IMR-90 (cell line): ENCODE measurements at regions not wholly inside any gene's neighbourhood (a gene's known extent, or its start where the extent isn't known, plus 50 kb on each side); places are given as distances from the start of the nearest gene placed in this dataset.
"Not testable (repeated sequence)": the region's sequence is repeated elsewhere in the genome, so short reads cannot be mapped to it uniquely, and the experiment has no call there.

Experiments
- ATAC-seq: fragments of 200-7000 bp; cut with Tn5 transposase; 2 replicates; pipeline ENCODE4 v1.9.1; 2020; ENCODE audit warnings: low read depth, mild to moderate bottlenecking, moderate library complexity
- BruUV-seq: library from RNA; stranded (reverse); fragments of 400-500 nt; replicated peaks from 2 replicates; lab custom pipeline; 2021; lab: Mats Ljungman, UMichigan
- CTCF ChIA-PET: fragments of 300-600 bp; formaldehyde crosslinking; extraction: SDS; loops from one replicate; lab custom pipeline; 2021; ENCODE audit warnings: antibody characterized with exemption; lab: Yijun Ruan, JAX
- POLR2A ChIA-PET: fragments of 300-600 bp; sonication (Branson Sonifier 250); formaldehyde crosslinking; loops from one replicate; lab custom pipeline; 2022; ENCODE audit warnings: antibody characterized with exemption; ENCODE audit not compliant: unreplicated experiment; lab: Charles Lee
- DNase-seq: peaks from one replicate; pipeline ENCODE4 v3.0.0; 2013
- H2AFZ ChIP-seq: replicated peaks from 2 replicates; pipeline ENCODE3; 2013; ENCODE audit warnings: low read length, mild to moderate bottlenecking; ENCODE audit not compliant: poor library complexity
- H2AK5ac ChIP-seq: 2 replicates; pipeline ENCODE4 v1.6.1; 2013; ENCODE audit warnings: low read depth, low read length, inconsistent platforms
- H2AK9ac ChIP-seq: replicated peaks from 2 replicates; pipeline ENCODE3; 2013; ENCODE audit warnings: mild to moderate bottlenecking, low read depth, low read length, moderate library complexity; ENCODE audit not compliant: poor library complexity
- H2BK120ac ChIP-seq: 2 replicates; pipeline ENCODE4 v1.6.1; 2013; ENCODE audit warnings: low read depth, low read length, inconsistent platforms
- H2BK15ac ChIP-seq: 3 replicates; pipeline ENCODE4 v1.6.1; 2013; ENCODE audit warnings: low read depth, low read length, inconsistent platforms
- H2BK20ac ChIP-seq: 2 replicates; pipeline ENCODE4 v1.6.1; 2013; ENCODE audit warnings: low read depth, mild to moderate bottlenecking, inconsistent platforms, low read length, moderate library complexity
- H2BK5ac ChIP-seq: 2 replicates; pipeline ENCODE4 v1.6.1; 2013; ENCODE audit warnings: mild to moderate bottlenecking, low read depth, low read length, inconsistent platforms; ENCODE audit not compliant: poor library complexity, severe bottlenecking
- H3K14ac ChIP-seq: replicated peaks from 2 replicates; pipeline ENCODE4 v1.6.1; 2013; ENCODE audit warnings: low read depth, low read length, inconsistent platforms
- H3K18ac ChIP-seq: 2 replicates; pipeline ENCODE4 v1.6.1; 2013; ENCODE audit warnings: low read depth, low read length, control low read depth
- H3K23ac ChIP-seq: 2 replicates; pipeline ENCODE4 v1.6.1; 2013; ENCODE audit warnings: low read depth, low read length, inconsistent platforms
- H3K27ac ChIP-seq: 2 replicates; pipeline ENCODE4 v1.5.1; 2013; ENCODE audit warnings: mild to moderate bottlenecking, control low read depth, low read length; ENCODE audit not compliant: insufficient read depth
- H3K27me3 ChIP-seq: 2 replicates; pipeline ENCODE4 v1.6.1; 2013; ENCODE audit warnings: low read length; ENCODE audit not compliant: control insufficient read depth, insufficient read depth
- H3K36me3 ChIP-seq: 2 replicates; pipeline ENCODE4 v1.6.1; 2013; ENCODE audit warnings: low read length, mixed read lengths; ENCODE audit not compliant: control insufficient read depth, insufficient read depth
- H3K4ac ChIP-seq: 2 replicates; pipeline ENCODE4 v1.6.1; 2013; ENCODE audit warnings: low read depth, low read length, inconsistent platforms
- H3K4me1 ChIP-seq: 2 replicates; pipeline ENCODE4 v1.6.1; 2013; ENCODE audit warnings: low read length, mixed read lengths; ENCODE audit not compliant: control insufficient read depth, insufficient read depth
- H3K4me2 ChIP-seq: 2 replicates; pipeline ENCODE4 v1.6.1; 2013; ENCODE audit warnings: low read depth, mild to moderate bottlenecking, control low read depth, low read length, moderate library complexity
- H3K4me3 ChIP-seq: 2 replicates; pipeline ENCODE4 v1.5.1; 2013; ENCODE audit warnings: low read depth, mild to moderate bottlenecking, control low read depth, low read length, moderate library complexity; ENCODE audit not compliant: insufficient read depth
- H3K56ac ChIP-seq: 2 replicates; pipeline ENCODE4 v1.6.1; 2013; ENCODE audit warnings: low read length, inconsistent platforms; ENCODE audit not compliant: insufficient read depth; ENCODE audit errors: extremely low read depth
- H3K79me1 ChIP-seq, 2 experiments: 2 replicates each; pipeline ENCODE4 v1.6.1; 2013; ENCODE audit warnings: low read length in 2 of 2, inconsistent platforms in 1 of 2, low read depth in 1 of 2
- H3K9ac ChIP-seq: 2 replicates; pipeline ENCODE4 v1.6.1; 2013; ENCODE audit warnings: low read depth, low read length, control low read depth
- H3K9me1 ChIP-seq: 2 replicates; pipeline ENCODE4 v1.6.1; 2013; ENCODE audit warnings: low read length, inconsistent platforms; ENCODE audit not compliant: insufficient read depth
- H3K9me3 ChIP-seq: 2 replicates; pipeline ENCODE4 v1.6.1; 2013; ENCODE audit warnings: low read length; ENCODE audit not compliant: control insufficient read depth, insufficient read depth
- H4K20me1 ChIP-seq: 2 replicates; pipeline ENCODE4 v1.6.1; 2013; ENCODE audit warnings: low read length, inconsistent platforms; ENCODE audit not compliant: insufficient read depth
- H4K5ac ChIP-seq: 2 replicates; pipeline ENCODE4 v1.6.1; 2013; ENCODE audit warnings: mild to moderate bottlenecking, low read depth, low read length, control low read depth
- H4K8ac ChIP-seq, 2 experiments: 2 replicates each; pipeline ENCODE4 v1.6.1; 2013; ENCODE audit warnings: low read depth in 2 of 2, low read length in 2 of 2, control low read depth in 1 of 2, inconsistent platforms in 1 of 2
- H4K91ac ChIP-seq: 2 replicates; pipeline ENCODE4 v1.6.1; 2013; ENCODE audit warnings: low read depth, low read length, inconsistent platforms; ENCODE audit not compliant: insufficient read depth
- WGBS, 2 experiments: methylation state at CpG; one replicate each; pipeline versions ENCODE4 v1.1.5 to v1.1.7; 2013; ENCODE audit warnings: missing lambda C conversion rate in 2 of 2; ENCODE audit not compliant: insufficient read length in 1 of 2; ENCODE audit errors: extremely low coverage in 2 of 2; 5-methylcytosine and 5-hydroxymethylcytosine counted together
- dilution Hi-C: fragments of 300-500 bp; cut with HindIII; formaldehyde crosslinking; loops from one replicate; pipeline ENCODE4 v1.14.3; 2018; ENCODE audit warnings: low sequenced_read_pairs; ENCODE audit not compliant: unreplicated experiment
- in situ Hi-C: fragments of 300-500 bp; cut with MboI; formaldehyde crosslinking; loops from 3 replicates; pipeline ENCODE4 v1.14.3; 2019; ENCODE audit warnings: low sequenced_read_pairs, inconsistent platforms, mixed read lengths
- intact Hi-C: fragments of 100-400 bp; cut with micrococcal nuclease; formaldehyde crosslinking; loops from 2 replicates; pipeline ENCODE4 v1.10.0; 2022

DNA sequence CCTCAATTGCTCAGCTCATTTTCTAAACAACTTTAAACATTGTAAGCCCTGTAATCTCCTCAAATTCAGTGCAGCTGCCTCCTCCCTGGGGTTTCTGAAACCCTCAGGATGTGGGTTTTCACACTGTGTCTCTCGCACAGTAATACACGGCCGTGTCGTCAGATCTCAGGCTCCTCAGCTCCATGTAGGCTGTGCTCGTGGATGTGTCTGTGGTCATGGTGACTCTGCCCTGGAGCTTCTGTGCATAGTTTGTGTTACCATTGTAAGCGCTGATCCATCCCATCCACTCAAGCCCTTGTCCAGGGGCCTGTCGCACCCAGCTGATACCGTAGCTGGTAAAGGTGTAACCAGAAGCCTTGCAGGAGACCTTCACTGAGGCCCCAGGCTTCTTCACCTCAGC is 658.4 kb downstream of the TMEM121 start:
- not testable (repeated sequence) for ATAC-seq, H3K9ac ChIP-seq

GRCh38 chr14:106185174-106185836 is 658.9 kb downstream of the TMEM121 start:
- H3K9ac ChIP-seq, H2BK5ac ChIP-seq, H4K91ac ChIP-seq, H2AK9ac ChIP-seq, H3K36me3 ChIP-seq, H4K20me1 ChIP-seq, H3K79me1 ChIP-seq, H3K4ac ChIP-seq, H3K56ac ChIP-seq, H2BK15ac ChIP-seq, ATAC-seq, H3K23ac ChIP-seq, H3K18ac ChIP-seq, in situ Hi-C loops, intact Hi-C loops, H2AFZ ChIP-seq, DNase-seq, H3K4me3 ChIP-seq, H2BK20ac ChIP-seq, POLR2A ChIA-PET, dilution Hi-C loops, H3K14ac ChIP-seq, H3K9me1 ChIP-seq, H4K5ac ChIP-seq, H3K4me1 ChIP-seq, H3K27me3 ChIP-seq, H4K8ac ChIP-seq, BruUV-seq, H2AK5ac ChIP-seq, H3K4me2 ChIP-seq, H2BK120ac ChIP-seq, CTCF ChIA-PET, H3K27ac ChIP-seq: not testable (repeated sequence)
- peaks cover 10% of the 10 kb centered on the region; the same call in 1 of the 2 replicates for H3K9me3 ChIP-seq
- WGBS, 2 experiments: no CpG with 5 or more reads among the region's 6 CpGs

More for the DNA sequence above, 658.4 kb downstream of the TMEM121 start:
- H4K91ac ChIP-seq, dilution Hi-C loops, H2BK120ac ChIP-seq, H3K27me3 ChIP-seq, H2AK9ac ChIP-seq, H4K8ac ChIP-seq, H3K56ac ChIP-seq, intact Hi-C loops, H3K9me1 ChIP-seq, H4K5ac ChIP-seq, H4K20me1 ChIP-seq, H2BK20ac ChIP-seq, H2BK5ac ChIP-seq, CTCF ChIA-PET, H3K14ac ChIP-seq, H3K4me3 ChIP-seq, H3K23ac ChIP-seq, H2AFZ ChIP-seq, H3K79me1 ChIP-seq, H3K4me2 ChIP-seq, H3K4me1 ChIP-seq, H3K18ac ChIP-seq, POLR2A ChIA-PET, DNase-seq, H3K36me3 ChIP-seq, BruUV-seq, H3K27ac ChIP-seq, H3K4ac ChIP-seq, H2BK15ac ChIP-seq, in situ Hi-C loops, H2AK5ac ChIP-seq: not testable (repeated sequence)
- WGBS, 2 experiments: no CpG with 5 or more reads among the region's 8 CpGs
- H3K9me3 ChIP-seq: peaks cover 10% of the 10 kb centered on the region; the same call in 1 of the 2 replicates
